ENCODE measurements at regions not wholly inside any gene's neighbourhood (a gene's known extent, or its start where the extent isn't known, plus 50 kb on each side); places are given as distances from the start of the nearest gene placed in this dataset.

DNA sequence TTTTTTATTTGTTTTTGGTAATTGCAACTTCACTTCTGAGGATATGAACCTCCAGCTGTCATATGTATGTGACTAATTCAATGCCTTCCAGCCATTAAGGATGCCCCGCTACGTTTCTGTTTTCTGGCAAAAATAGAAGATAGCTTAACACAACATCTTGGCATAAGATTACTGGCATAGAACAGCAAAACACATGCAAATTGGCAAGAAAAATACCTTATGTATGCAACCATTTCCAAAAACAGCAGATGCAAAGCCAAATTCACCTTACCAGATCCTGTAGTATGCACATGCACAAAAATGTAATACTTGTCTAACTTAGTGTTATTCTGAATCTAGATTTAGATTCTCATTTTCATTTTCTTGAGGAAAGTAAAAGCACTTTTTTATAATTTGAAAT is 461.1 kb upstream of the CYLC2 start:
- TF ChIP-seq, protein P1, sequence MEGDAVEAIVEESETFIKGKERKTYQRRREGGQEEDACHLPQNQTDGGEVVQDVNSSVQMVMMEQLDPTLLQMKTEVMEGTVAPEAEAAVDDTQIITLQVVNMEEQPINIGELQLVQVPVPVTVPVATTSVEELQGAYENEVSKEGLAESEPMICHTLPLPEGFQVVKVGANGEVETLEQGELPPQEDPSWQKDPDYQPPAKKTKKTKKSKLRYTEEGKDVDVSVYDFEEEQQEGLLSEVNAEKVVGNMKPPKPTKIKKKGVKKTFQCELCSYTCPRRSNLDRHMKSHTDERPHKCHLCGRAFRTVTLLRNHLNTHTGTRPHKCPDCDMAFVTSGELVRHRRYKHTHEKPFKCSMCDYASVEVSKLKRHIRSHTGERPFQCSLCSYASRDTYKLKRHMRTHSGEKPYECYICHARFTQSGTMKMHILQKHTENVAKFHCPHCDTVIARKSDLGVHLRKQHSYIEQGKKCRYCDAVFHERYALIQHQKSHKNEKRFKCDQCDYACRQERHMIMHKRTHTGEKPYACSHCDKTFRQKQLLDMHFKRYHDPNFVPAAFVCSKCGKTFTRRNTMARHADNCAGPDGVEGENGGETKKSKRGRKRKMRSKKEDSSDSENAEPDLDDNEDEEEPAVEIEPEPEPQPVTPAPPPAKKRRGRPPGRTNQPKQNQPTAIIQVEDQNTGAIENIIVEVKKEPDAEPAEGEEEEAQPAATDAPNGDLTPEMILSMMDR (IDR thresholded peaks at IDR 0.05; ENCODE audit: insufficient read depth, low read depth, low read length), result no peak

DNA sequence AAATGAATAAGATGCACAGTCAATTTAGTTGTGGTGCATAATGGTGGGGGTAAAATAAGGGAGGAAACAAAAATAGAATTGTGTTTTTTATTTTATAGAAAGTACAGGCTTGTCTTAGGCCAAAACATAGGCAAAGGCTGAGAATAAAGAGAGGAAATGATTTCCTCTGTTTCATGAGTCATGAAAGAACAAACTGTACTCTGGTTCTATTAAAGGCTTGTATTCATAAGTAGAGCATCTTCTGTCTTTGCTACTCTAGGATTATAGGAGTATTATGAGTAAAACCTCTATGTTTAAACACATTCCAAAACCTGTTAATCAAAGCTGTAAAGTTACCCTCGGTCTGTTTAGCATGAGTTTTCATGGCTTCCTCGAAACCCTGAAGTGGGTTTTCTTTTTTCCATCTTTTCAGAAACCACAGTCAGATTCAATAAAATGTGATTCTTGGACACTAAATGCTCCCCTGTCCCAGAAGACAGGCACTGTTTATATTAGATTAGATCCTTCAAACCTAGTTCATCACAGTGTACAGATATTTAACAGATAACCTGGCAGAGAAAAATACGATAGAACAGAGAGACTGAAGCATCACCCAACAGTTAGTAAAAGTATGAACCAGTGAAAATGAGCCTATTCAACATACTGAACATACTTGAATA is 473.9 kb upstream of the CYLC2 start:
- Histone ChIP-seq H3K36me3 (ENCODE audit: control insufficient read depth, insufficient read depth, low read length) (no peaks in the 10 kb centered on the region), H3K27me3 (ENCODE audit: control insufficient read depth, insufficient read depth, low read length) (no peaks in the 10 kb centered on the region), H3K4me3 (ENCODE audit: low read depth, low read length) (no peak overlapping the region)
- POLR2A ChIA-PET, result no interaction called here
- no peak for DNase-seq (ENCODE audit: low read depth)
- CTCF ChIA-PET, result no interaction called here
- TF ChIP-seq, protein P1 (IDR thresholded peaks at IDR 0.05; ENCODE audit: insufficient read depth, low read depth, low read length), result no peak

More for the DNA sequence above, 461.1 kb upstream of the CYLC2 start:
- DNase-seq (ENCODE audit: low read depth), result no peak
- H3K36me3 ChIP-seq (ENCODE audit: control insufficient read depth, insufficient read depth, low read length), result no peaks in the 10 kb centered on the region
- ChIA-PET CTCF (no interaction called here), POLR2A (no interaction called here)
- no peaks in the 10 kb centered on the region for H3K27me3 ChIP-seq (ENCODE audit: control insufficient read depth, insufficient read depth, low read length)
- H3K4me3 ChIP-seq (ENCODE audit: low read depth, low read length), result no peak overlapping the region

DNA sequence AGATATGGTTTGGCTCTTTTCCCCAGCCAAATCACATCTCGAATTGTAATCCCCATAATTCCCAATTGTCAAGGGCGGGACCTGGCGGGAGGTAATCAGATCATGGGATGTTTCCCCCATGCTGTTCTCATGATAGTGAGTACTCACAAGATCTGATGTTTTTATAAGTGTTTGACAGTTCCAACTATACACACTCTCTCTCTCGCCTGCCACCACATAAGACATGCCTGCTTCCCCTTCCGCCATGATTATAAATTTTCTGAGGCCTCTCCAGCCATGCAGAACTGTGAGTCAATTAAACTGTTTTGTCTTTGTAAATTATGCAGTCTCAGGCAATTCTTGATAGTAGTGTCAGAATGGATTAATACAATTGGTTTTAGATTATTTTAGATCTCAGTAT is 475.7 kb upstream of the CYLC2 start:
- Histone ChIP-seq H3K36me3 (ENCODE audit: control insufficient read depth, insufficient read depth, low read length) (no peaks in the 10 kb centered on the region), H3K27me3 (ENCODE audit: control insufficient read depth, insufficient read depth, low read length) (no peaks in the 10 kb centered on the region), H3K4me3 (ENCODE audit: low read depth, low read length) (no peak overlapping the region)
- POLR2A ChIA-PET, result no interaction called here
- no peak for DNase-seq (ENCODE audit: low read depth)
- TF ChIP-seq, protein P1 (IDR thresholded peaks at IDR 0.05; ENCODE audit: insufficient read depth, low read depth, low read length), result no peak
- CTCF ChIA-PET, result no interaction called here

DNA sequence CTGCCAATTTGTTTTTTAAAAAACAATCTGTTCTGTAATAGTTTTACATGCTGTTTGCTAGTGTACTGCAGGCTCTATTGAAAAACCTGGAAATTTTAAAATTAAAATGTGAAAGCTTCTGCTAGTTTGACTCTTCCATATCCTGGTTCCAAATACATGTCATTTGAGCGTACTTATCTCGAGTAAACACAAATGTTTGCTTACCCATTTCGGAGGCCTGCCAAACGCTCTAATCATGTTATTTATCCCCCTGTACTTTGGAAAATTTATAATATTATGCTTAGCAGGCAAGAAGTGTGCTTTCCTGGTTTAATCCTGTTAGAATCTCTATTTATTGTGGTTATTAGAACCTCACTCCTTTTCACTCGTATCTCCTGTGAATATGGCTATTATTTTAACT is 476.8 kb upstream of the CYLC2 start:
- H3K27me3 ChIP-seq (ENCODE audit: control insufficient read depth, insufficient read depth, low read length), result no peaks in the 10 kb centered on the region
- TF ChIP-seq, protein P1 (IDR thresholded peaks at IDR 0.05; ENCODE audit: insufficient read depth, low read depth, low read length), result no peak
- H3K36me3 ChIP-seq (ENCODE audit: control insufficient read depth, insufficient read depth, low read length), result no peaks in the 10 kb centered on the region
- DNase-seq (ENCODE audit: low read depth), result no peak
- POLR2A ChIA-PET, result no interaction called here
- CTCF ChIA-PET, result no interaction called here
- no peak overlapping the region for H3K4me3 ChIP-seq (ENCODE audit: low read depth, low read length)

DNA sequence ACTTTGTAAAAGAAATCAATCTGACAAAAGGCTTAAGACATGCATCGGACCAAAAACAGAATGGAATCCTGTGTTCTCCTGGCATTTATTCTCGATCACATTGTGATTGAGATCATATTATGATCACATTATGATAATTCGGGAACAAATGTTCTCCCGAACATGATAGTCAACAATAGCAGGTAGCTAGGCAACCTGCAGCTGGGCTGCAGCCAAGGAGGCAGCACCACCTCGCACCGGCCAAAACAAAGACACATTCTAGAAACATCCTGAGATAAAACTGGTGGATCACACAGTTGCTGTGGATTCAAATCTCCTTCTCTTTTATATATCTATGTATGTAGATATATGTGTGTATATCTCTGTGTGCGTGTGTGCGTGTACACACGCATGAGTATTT is 480.6 kb upstream of the CYLC2 start:
- no peak for DNase-seq (ENCODE audit: low read depth)
- CTCF ChIA-PET, result no interaction called here
- no peaks in the 10 kb centered on the region for H3K27me3 ChIP-seq (ENCODE audit: control insufficient read depth, insufficient read depth, low read length)
- TF ChIP-seq, protein P1 (IDR thresholded peaks at IDR 0.05; ENCODE audit: insufficient read depth, low read depth, low read length), result no peak
- POLR2A ChIA-PET, result no interaction called here
- no peaks in the 10 kb centered on the region for H3K36me3 ChIP-seq (ENCODE audit: control insufficient read depth, insufficient read depth, low read length)
- H3K4me3 ChIP-seq (ENCODE audit: low read depth, low read length), result no peak overlapping the region

All from BJ (cell line).